ENCODE measurements at regions not wholly inside any gene's neighbourhood (a gene's known extent, or its start where the extent isn't known, plus 50 kb on each side); places are given as distances from the start of the nearest gene placed in this dataset.

DNA sequence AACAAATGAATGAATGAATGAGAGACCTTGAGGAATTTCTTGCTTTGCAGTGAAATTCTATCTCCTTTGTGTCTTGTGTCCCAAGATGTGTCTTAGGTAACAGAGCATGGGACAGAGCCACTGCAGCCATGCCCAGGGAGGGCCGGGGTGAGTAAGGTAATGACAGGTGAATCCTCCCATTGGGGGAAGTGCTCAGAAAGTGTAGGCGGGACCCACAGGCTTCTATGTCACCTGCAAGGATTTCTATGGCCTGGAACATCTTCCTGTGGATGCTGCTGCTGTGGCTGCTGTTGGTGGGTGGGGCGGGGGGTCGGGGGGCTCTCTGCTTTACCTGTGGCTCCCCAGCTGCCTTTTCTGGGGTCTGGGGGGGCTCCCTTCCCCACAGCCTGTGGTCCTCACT, 133.6 kb upstream of the IER5L start:
- TF ChIP-seq, protein P1, sequence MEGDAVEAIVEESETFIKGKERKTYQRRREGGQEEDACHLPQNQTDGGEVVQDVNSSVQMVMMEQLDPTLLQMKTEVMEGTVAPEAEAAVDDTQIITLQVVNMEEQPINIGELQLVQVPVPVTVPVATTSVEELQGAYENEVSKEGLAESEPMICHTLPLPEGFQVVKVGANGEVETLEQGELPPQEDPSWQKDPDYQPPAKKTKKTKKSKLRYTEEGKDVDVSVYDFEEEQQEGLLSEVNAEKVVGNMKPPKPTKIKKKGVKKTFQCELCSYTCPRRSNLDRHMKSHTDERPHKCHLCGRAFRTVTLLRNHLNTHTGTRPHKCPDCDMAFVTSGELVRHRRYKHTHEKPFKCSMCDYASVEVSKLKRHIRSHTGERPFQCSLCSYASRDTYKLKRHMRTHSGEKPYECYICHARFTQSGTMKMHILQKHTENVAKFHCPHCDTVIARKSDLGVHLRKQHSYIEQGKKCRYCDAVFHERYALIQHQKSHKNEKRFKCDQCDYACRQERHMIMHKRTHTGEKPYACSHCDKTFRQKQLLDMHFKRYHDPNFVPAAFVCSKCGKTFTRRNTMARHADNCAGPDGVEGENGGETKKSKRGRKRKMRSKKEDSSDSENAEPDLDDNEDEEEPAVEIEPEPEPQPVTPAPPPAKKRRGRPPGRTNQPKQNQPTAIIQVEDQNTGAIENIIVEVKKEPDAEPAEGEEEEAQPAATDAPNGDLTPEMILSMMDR (IDR thresholded peaks at IDR 0.05 in 8 of 11, conservative IDR thresholded peaks at IDR 0.05 in 3 of 11), result no peak
- TF ChIP-seq POLR2AphosphoS5 (IDR thresholded peaks at IDR 0.05), result no peak
